HG03521 (cell line): ENCODE measurements at regions not wholly inside any gene's neighbourhood (a gene's known extent, or its start where the extent isn't known, plus 50 kb on each side); places are given as distances from the start of the nearest gene placed in this dataset.
"Not testable (repeated sequence)": the region's sequence is repeated elsewhere in the genome, so short reads cannot be mapped to it uniquely, and the experiment has no call there.

Experiments
- ATAC-seq: cut with Tn5 transposase; IDR thresholded peaks from one replicate; pipeline ENCODE4 v1.9.1; 2021; ENCODE audit warnings: mild to moderate bottlenecking, moderate library complexity; ENCODE audit not compliant: unreplicated experiment

GRCh38 chr3:178203165-178203564 is 333.1 kb upstream of the KCNMB2 start:
- no peak for ATAC-seq

- ATAC-seq: no peak
These were observed 332.6 kb upstream of the KCNMB2 start for GRCh38 chr3:178203650-178204049.

- no peak for ATAC-seq
These were observed 330.5 kb upstream of the KCNMB2 start for GRCh38 chr3:178205740-178206139.

GRCh38 chr3:178206521-178206920 is 329.7 kb upstream of the KCNMB2 start:
- no peak for ATAC-seq

- not testable (repeated sequence) for ATAC-seq
These were observed 329.1 kb upstream of the KCNMB2 start for GRCh38 chr3:178207161-178207560.

- not testable (repeated sequence) for ATAC-seq
These were observed 328.6 kb upstream of the KCNMB2 start for GRCh38 chr3:178207627-178208026.

GRCh38 chr3:178209116-178209515 is 327.1 kb upstream of the KCNMB2 start:
- ATAC-seq: not testable (repeated sequence)

GRCh38 chr3:178209618-178210017 is 326.6 kb upstream of the KCNMB2 start:
- not testable (repeated sequence) for ATAC-seq

- ATAC-seq: not testable (repeated sequence)
These were observed 325.1 kb upstream of the KCNMB2 start for GRCh38 chr3:178211086-178211485.

GRCh38 chr3:178217479-178217878 is 318.8 kb upstream of the KCNMB2 start:
- ATAC-seq: no peak

GRCh38 chr3:178218231-178218630 is 318.0 kb upstream of the KCNMB2 start:
- ATAC-seq: no peak

- ATAC-seq: not testable (repeated sequence)
These were observed 316.6 kb upstream of the KCNMB2 start for GRCh38 chr3:178219661-178220060.

- no peak for ATAC-seq
These were observed 312.4 kb upstream of the KCNMB2 start for GRCh38 chr3:178223876-178224275.

GRCh38 chr3:178226094-178226493 is 310.1 kb upstream of the KCNMB2 start:
- no peak for ATAC-seq

GRCh38 chr3:178231645-178232044 is 304.6 kb upstream of the KCNMB2 start:
- no peak for ATAC-seq

GRCh38 chr3:178233371-178234071 is 302.7 kb upstream of the KCNMB2 start:
- ATAC-seq: no peak

GRCh38 chr3:178236555-178237277 is 299.5 kb upstream of the KCNMB2 start:
- no peak for ATAC-seq

GRCh38 chr3:178238179-178238578 is 298.1 kb upstream of the KCNMB2 start:
- ATAC-seq: no peak

- ATAC-seq: no peak
These were observed 291.2 kb upstream of the KCNMB2 start for GRCh38 chr3:178244733-178245709.

- no peak for ATAC-seq
These were observed 290.2 kb upstream of the KCNMB2 start for GRCh38 chr3:178246004-178246403.

GRCh38 chr3:178255315-178255714 is 280.9 kb upstream of the KCNMB2 start:
- no peak for ATAC-seq
